Peyer's patch (tissue), 4 donors: ENCODE measurements at regions not wholly inside any gene's neighbourhood (a gene's known extent, or its start where the extent isn't known, plus 50 kb on each side); places are given as distances from the start of the nearest gene placed in this dataset.

Experiments used
- POLR2A ChIP-seq, 2 donors: fragments of 450-650 bp; IDR thresholded peaks; one replicate each; pipeline ENCODE4 v1.5.1; 2017; ENCODE audit warnings: antibody characterized with exemption in 2 of 2, mild to moderate bottlenecking in 2 of 2, moderate library complexity in 2 of 2
- TF ChIP-seq, protein P1 (sequence below), 6 experiments: fragments of 450-650 bp in 4 of 6; fragments of 200-600 bp in 2 of 6; sonication (generic) in 1 of 6; IDR thresholded peaks; one replicate each; pipeline ENCODE4 v1.5.1; 2017 to 2019; ENCODE audit warnings: antibody characterized with exemption in 6 of 6, mild to moderate bottlenecking in 3 of 6, moderate library complexity in 1 of 6

DNA sequence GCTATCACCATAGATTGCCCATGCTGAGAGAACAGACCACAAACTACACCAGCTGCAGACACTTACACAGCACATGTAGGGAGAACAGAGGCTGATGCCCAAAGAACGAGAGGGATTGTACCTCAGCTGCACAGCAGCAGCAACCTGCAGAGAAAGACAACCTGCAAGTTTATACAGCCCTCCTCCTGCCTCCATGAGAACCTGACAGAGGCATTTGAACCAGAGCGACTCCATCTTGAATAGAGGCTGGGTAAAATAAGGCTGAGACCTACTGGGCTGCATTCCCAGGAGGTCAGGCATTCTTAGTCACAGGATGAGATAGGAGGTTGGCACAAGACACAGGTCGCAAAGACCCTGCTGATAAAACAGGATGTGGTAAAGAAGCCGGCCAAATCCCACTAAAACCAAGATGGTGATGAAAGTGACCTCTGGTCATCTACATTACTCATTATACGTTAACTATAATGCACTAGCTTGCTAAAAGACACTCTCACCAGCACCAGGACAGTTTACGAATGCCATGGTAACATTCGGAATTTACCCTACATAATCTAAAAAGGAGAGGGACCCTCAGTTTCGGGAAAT lies 262.4 kb upstream of the HMGA2 start:
- no peak for TF ChIP-seq POLR2A (IDR thresholded peaks at IDR 0.05)
- TF ChIP-seq, protein P1, sequence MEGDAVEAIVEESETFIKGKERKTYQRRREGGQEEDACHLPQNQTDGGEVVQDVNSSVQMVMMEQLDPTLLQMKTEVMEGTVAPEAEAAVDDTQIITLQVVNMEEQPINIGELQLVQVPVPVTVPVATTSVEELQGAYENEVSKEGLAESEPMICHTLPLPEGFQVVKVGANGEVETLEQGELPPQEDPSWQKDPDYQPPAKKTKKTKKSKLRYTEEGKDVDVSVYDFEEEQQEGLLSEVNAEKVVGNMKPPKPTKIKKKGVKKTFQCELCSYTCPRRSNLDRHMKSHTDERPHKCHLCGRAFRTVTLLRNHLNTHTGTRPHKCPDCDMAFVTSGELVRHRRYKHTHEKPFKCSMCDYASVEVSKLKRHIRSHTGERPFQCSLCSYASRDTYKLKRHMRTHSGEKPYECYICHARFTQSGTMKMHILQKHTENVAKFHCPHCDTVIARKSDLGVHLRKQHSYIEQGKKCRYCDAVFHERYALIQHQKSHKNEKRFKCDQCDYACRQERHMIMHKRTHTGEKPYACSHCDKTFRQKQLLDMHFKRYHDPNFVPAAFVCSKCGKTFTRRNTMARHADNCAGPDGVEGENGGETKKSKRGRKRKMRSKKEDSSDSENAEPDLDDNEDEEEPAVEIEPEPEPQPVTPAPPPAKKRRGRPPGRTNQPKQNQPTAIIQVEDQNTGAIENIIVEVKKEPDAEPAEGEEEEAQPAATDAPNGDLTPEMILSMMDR (IDR thresholded peaks at IDR 0.05): no peak
